Spleen (tissue), 11 donors: ENCODE measurements at regions not wholly inside any gene's neighbourhood (a gene's known extent, or its start where the extent isn't known, plus 50 kb on each side); places are given as distances from the start of the nearest gene placed in this dataset.

Experiments used
- DNase-seq: peaks from one replicate; pipeline ENCODE4 v3.0.0-alpha.2; 2020
- H3K27ac ChIP-seq, 8 donors: fragments of 200-600 bp; sonication (generic) in 7 of 8; 1 replicate in 4 of 8; 2 replicates in 4 of 8; pipeline versions ENCODE4 v1.5.0 to v1.8.0; 2016 to 2021; ENCODE audit warnings: inconsistent platforms in 4 of 8, mild to moderate bottlenecking in 4 of 8, moderate library complexity in 1 of 8
- H3K27me3 ChIP-seq, 7 donors: fragments of 200-600 bp; sonication (generic) in 6 of 7; replicated peaks in 1 of 7; 1 replicate in 4 of 7; 2 replicates in 3 of 7; pipeline versions ENCODE4 v1.5.0 to v1.8.0; 2016 to 2021; ENCODE audit warnings: inconsistent platforms in 3 of 7, mild to moderate bottlenecking in 1 of 7
- H3K36me3 ChIP-seq, 6 donors: fragments of 200-600 bp; sonication (generic) in 5 of 6; 1 replicate in 4 of 6; 2 replicates in 2 of 6; pipeline versions ENCODE4 v1.5.0 to v1.8.0; 2016 to 2021; ENCODE audit warnings: inconsistent platforms in 2 of 6
- H3K4me1 ChIP-seq, 6 donors: fragments of 200-600 bp; sonication (generic) in 5 of 6; 1 replicate in 3 of 6; 2 replicates in 3 of 6; pipeline versions ENCODE4 v1.5.0 to v1.8.0; 2016 to 2021; ENCODE audit warnings: inconsistent platforms in 3 of 6
- H3K4me3 ChIP-seq, 8 donors: fragments of 200-600 bp; sonication (generic) in 7 of 8; 1 replicate in 4 of 8; 2 replicates in 4 of 8; pipeline versions ENCODE4 v1.5.0 to v1.8.0; 2016 to 2021; ENCODE audit warnings: inconsistent platforms in 4 of 8, mild to moderate bottlenecking in 4 of 8, moderate library complexity in 2 of 8
- H3K9me3 ChIP-seq, 8 donors: fragments of 200-600 bp; sonication (generic) in 7 of 8; 1 replicate in 4 of 8; 2 replicates in 4 of 8; pipeline versions ENCODE4 v1.5.0 to v1.8.0; 2016 to 2021; ENCODE audit warnings: inconsistent platforms in 4 of 8
- CTCF ChIP-seq, 11 experiments: fragments of 200-600 bp in 7 of 11; fragments of 450-650 bp in 4 of 11; sonication (generic) in 4 of 11; IDR thresholded peaks in 8 of 11; conservative IDR thresholded peaks in 3 of 11; 1 replicate in 7 of 11; 2 replicates in 4 of 11; pipeline versions ENCODE4 v1.4.0 to v1.8.0; 2016 to 2021; ENCODE audit warnings: antibody characterized with exemption in 11 of 11, inconsistent platforms in 4 of 11, mild to moderate bottlenecking in 1 of 11
- POLR2A ChIP-seq, 3 donors: fragments of 450-650 bp; IDR thresholded peaks; one replicate each; pipeline ENCODE4 v1.5.1; 2017; ENCODE audit warnings: antibody characterized with exemption in 3 of 3, mild to moderate bottlenecking in 1 of 3
- POLR2AphosphoS5 ChIP-seq, 3 donors: sonication (generic); formaldehyde crosslinking; IDR thresholded peaks; one replicate each; pipeline ENCODE4 v1.5.1; 2017; ENCODE audit warnings: antibody characterized with exemption in 3 of 3
- WGBS, 5 donors: extraction: QIAGEN DNeasy Blood & Tissue Kit in 3 of 5; methylation state at CpG; one replicate each; pipeline versions ENCODE4 v1.1.5 to v1.1.7; 2013 to 2018; 5-methylcytosine and 5-hydroxymethylcytosine counted together
- intact Hi-C: fragments of 100-400 bp; cut with DNase I; formaldehyde crosslinking; loops from one replicate; pipeline ENCODE4 v1.15.0; 2023; ENCODE audit warnings: low total_unique reads
- donor health status: healthy with polysubstance abuse.
- donor health status: DM: no; HTN: no; CAD: no; lungs with moderate emphysema.
- donor health status: DM: no; HTN: no; CAD: no.
- donor health status: Bipolar disorder and iron deficiency.
- donor health status: healthy.
- donor health status: DM: no; HTN: no; CAD: no.
- donor health status: DM: yes; HTN: yes; CAD: no.

GRCh38 chr2:67802824-67803223 is 260.0 kb downstream of the C1D start:
- peaks cover 0 to 12% (median 7%) of the 10 kb centered on the region in 8 donors for H3K9me3 ChIP-seq
- no peaks in the 10 kb centered on the region for H3K36me3 ChIP-seq
- no peak overlapping the region for H3K4me3 ChIP-seq
- no peaks in the 10 kb centered on the region for H3K4me1 ChIP-seq
- 46 to 100% (median 64%) methylated on average over 2 of the region's 2 CpGs for WGBS, 5 donors
- intact Hi-C loops: no loop called here
- TF ChIP-seq POLR2AphosphoS5 (IDR thresholded peaks at IDR 0.05) (no peak), POLR2A (IDR thresholded peaks at IDR 0.05) (no peak), CTCF (IDR thresholded peaks at IDR 0.05 in 8 of 11, conservative IDR thresholded peaks at IDR 0.05 in 3 of 11) (no peak)
- no peak overlapping the region for H3K27ac ChIP-seq
- H3K27me3 ChIP-seq: peaks cover 0 to 4% (median 0%) of the 10 kb centered on the region in 7 donors
- DNase-seq: no peak

GRCh38 chr2:67806816-67807215 is 256.0 kb downstream of the C1D start:
- TF ChIP-seq CTCF (IDR thresholded peaks at IDR 0.05 in 8 of 11, conservative IDR thresholded peaks at IDR 0.05 in 3 of 11): no peak
- no peak for TF ChIP-seq POLR2A (IDR thresholded peaks at IDR 0.05)
- TF ChIP-seq POLR2AphosphoS5 (IDR thresholded peaks at IDR 0.05): no peak
- Histone ChIP-seq H3K36me3 (no peaks in the 10 kb centered on the region), H3K4me1 (no peaks in the 10 kb centered on the region), H3K9me3 (peaks cover 0 to 32% (median 20%) of the 10 kb centered on the region in 8 donors), H3K4me3 (no peak overlapping the region), H3K27me3 (peaks cover 0 to 15% (median 0%) of the 10 kb centered on the region in 7 donors), H3K27ac (no peak overlapping the region)
- WGBS, 5 donors: 71 to 92% (median 85%) methylated on average over 1 of the region's 1 CpG
- no peak for DNase-seq
- intact Hi-C loops: no loop called here

GRCh38 chr2:67808112-67808511 is 254.7 kb downstream of the C1D start:
- H3K4me1 ChIP-seq: no peaks in the 10 kb centered on the region
- intact Hi-C loops: no loop called here
- H3K9me3 ChIP-seq: peaks cover 0 to 32% (median 20%) of the 10 kb centered on the region in 8 donors
- H3K27me3 ChIP-seq: peaks cover 0 to 14% (median 0%) of the 10 kb centered on the region in 7 donors
- H3K36me3 ChIP-seq: no peaks in the 10 kb centered on the region
- H3K27ac ChIP-seq: no peak overlapping the region
- DNase-seq: no peak
- no peak overlapping the region for H3K4me3 ChIP-seq
- no peak for TF ChIP-seq POLR2A (IDR thresholded peaks at IDR 0.05)

- Histone ChIP-seq H3K4me1 (no peaks in the 10 kb centered on the region), H3K4me3 (no peak overlapping the region), H3K27ac (no peak overlapping the region), H3K36me3 (no peaks in the 10 kb centered on the region), H3K27me3 (peaks cover 0 to 14% (median 0%) of the 10 kb centered on the region in 7 donors), H3K9me3 (peaks cover 0 to 22% (median 13%) of the 10 kb centered on the region in 8 donors)
- TF ChIP-seq POLR2A (IDR thresholded peaks at IDR 0.05): no peak
- TF ChIP-seq CTCF (IDR thresholded peaks at IDR 0.05 in 8 of 11, conservative IDR thresholded peaks at IDR 0.05 in 3 of 11): no peak
- TF ChIP-seq POLR2AphosphoS5 (IDR thresholded peaks at IDR 0.05): no peak
- 90 to 97% (median 94%) methylated on average over 1 of the region's 1 CpG for WGBS, 5 donors
- intact Hi-C loops: no loop called here
- no peak for DNase-seq
Measured at GRCh38 chr2:67812682-67813081, 250.1 kb downstream of the C1D start.

- DNase-seq: no peak
- Histone ChIP-seq H3K4me3 (no peak overlapping the region), H3K27ac (no peak overlapping the region), H3K27me3 (no peaks in the 10 kb centered on the region), H3K9me3 (no peaks in the 10 kb centered on the region), H3K4me1 (peaks cover 0 to 10% (median 3%) of the 10 kb centered on the region in 6 donors), H3K36me3 (no peaks in the 10 kb centered on the region)
- intact Hi-C loops: no loop called here
- WGBS, 5 donors: 75 to 92% (median 82%) methylated on average over 8 of the region's 8 CpGs
- TF ChIP-seq POLR2AphosphoS5 (IDR thresholded peaks at IDR 0.05) (no peak), CTCF (IDR thresholded peaks at IDR 0.05 in 8 of 11, conservative IDR thresholded peaks at IDR 0.05 in 3 of 11) (no peak), POLR2A (IDR thresholded peaks at IDR 0.05) (no peak)
Measured at GRCh38 chr2:67823726-67824125, 239.1 kb downstream of the C1D start.
